ENCODE measurements at regions not wholly inside any gene's neighbourhood (a gene's known extent, or its start where the extent isn't known, plus 50 kb on each side); places are given as distances from the start of the nearest gene placed in this dataset.

DNA sequence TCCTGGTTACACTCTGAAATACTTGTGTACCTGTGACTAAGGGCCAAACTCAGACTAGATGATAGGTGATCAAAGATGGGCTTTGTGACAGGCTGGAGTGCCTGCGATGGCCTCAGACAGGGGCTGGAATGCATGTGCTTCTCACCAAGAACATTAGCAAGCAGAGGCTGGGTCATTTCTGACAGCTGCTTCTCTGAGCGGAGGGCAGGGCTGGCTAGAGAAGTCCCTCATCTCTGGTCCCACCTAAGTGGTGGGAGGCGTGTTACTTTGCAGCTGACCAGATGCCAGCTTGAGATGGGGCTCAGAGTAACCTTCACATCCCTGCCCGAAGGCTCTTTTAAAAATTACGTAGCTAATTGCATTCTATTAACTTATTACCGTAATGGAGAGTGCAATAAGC, 106.8 kb upstream of the RTL1 start:
- TF ChIP-seq, protein P1, sequence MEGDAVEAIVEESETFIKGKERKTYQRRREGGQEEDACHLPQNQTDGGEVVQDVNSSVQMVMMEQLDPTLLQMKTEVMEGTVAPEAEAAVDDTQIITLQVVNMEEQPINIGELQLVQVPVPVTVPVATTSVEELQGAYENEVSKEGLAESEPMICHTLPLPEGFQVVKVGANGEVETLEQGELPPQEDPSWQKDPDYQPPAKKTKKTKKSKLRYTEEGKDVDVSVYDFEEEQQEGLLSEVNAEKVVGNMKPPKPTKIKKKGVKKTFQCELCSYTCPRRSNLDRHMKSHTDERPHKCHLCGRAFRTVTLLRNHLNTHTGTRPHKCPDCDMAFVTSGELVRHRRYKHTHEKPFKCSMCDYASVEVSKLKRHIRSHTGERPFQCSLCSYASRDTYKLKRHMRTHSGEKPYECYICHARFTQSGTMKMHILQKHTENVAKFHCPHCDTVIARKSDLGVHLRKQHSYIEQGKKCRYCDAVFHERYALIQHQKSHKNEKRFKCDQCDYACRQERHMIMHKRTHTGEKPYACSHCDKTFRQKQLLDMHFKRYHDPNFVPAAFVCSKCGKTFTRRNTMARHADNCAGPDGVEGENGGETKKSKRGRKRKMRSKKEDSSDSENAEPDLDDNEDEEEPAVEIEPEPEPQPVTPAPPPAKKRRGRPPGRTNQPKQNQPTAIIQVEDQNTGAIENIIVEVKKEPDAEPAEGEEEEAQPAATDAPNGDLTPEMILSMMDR (IDR thresholded peaks at IDR 0.05; ENCODE audit: borderline replicate concordance, extremely low read depth, low read length, poor library complexity, severe bottlenecking), result no peak
- no peak for TF ChIP-seq EZH2 (IDR thresholded peaks at IDR 0.05; ENCODE audit: borderline replicate concordance, low read depth, low read length, severe bottlenecking)
